GM21717 (cell line): ENCODE measurements at regions not wholly inside any gene's neighbourhood (a gene's known extent, or its start where the extent isn't known, plus 50 kb on each side); places are given as distances from the start of the nearest gene placed in this dataset.
A peak's percentile ranks its signal among the peaks of the same experiment; 100 is the strongest.

Source experiments
- ATAC-seq: cut with Tn5 transposase; IDR thresholded peaks from one replicate; pipeline ENCODE4 v1.9.1; 2021; ENCODE audit warnings: mild to moderate bottlenecking, moderate library complexity; ENCODE audit not compliant: unreplicated experiment

DNA sequence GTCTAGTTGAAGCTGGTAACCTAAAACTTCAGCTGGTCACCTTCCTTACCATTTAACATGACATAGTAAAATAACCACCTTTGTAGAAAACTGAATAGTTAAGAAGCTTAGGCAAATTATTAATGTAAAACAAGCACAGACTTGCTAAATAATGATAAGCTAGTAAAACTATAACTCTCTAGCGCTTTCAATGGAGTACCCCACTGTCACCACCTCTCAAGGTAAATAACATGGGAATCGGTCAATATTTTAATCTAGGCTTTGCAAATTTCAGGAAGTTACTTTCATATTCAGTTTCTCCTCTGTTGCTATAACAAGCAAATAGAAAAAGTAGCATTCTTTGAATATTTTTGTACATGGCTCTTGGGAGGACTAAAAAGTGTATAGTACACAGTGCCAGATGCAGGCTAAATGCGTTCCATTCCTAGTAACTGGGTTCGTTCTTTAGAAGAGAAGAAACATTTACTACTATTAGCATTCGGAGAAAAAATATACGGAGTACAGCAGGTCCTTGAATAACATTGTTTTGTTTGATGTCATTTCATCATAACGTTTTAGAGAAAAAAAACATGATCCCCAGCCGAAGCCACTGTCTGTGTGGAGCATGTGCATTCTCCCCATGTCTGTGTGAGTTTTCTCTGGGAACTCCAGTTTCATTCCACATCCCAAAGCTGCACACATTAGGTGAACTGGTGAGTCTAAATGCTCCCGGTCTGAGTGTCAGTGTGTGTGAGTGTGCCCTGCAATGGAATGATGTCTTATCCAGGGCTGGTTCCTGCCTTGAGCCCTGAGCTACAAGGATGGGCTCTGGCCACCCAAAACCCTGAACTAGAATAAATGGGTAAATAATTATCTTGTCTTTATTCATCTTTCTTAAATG, 52.5 kb downstream of the EPRS1 start:
- ATAC-seq = no peak

DNA sequence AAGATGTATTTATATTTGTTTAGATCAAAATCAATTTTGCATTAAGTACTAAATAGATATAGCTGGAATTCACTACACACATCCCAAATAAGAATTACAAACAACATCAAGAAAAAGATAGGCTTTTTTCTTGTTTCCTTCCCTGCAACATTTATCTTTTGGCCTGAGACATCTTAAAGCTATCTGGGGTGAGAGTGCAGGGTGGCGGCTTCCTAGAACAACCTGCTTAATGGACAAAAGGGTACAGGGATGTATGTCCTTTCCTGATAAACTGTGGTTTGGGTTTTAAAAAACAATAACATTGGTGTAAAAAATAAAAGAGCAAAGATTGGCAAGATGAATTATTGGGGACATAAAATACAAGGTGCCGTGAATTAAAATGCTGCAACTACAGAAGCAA, 54.4 kb downstream of the EPRS1 start:
- no peak for ATAC-seq

DNA sequence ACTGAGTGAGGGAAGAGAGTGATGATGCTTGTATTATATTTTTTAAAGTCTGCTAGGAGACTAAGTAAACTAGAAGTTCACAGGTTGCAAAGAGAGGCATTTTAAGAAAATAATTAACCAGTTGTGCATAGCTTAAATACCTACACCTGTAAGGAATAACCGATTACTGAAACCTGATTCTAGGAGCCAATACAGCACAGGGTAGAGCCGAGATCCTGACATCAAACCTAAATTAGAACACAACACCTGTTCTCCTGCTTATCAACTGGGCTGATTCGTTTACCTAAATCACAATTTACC, 54.8 kb downstream of the EPRS1 start:
- no peak for ATAC-seq

DNA sequence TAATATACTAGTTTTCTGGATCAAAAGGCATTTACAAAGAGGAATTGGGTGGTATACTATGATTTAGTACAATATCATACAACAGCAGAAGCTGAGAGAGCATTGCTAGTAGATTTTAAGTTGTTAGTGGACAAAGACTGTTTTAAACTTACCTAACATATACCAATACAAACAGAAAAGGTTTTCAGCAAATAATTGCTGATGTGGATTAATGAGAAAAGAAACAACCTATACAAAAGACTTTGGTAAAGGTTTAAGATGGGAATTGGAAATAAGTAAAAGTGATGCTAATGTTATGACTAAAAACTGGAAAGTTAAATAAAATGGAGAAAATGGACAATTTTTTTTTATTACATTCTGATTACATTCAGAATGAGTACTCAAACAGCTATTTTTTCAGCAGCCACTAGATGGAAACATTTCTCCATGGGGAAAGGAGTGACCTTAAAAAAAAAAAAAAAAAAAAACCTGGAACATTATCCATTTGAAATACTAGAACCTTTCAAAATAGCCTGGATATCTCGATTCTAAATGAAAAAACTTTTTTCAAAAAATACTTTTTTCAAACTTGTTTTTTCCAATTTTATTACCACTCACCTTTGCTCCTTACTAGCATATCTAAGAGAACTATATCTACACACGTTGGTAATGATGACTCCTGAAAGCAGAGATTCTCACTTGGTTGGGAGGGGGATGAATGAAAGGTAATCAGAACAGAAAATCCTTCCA, 55.4 kb downstream of the EPRS1 start:
- no peak for ATAC-seq

DNA sequence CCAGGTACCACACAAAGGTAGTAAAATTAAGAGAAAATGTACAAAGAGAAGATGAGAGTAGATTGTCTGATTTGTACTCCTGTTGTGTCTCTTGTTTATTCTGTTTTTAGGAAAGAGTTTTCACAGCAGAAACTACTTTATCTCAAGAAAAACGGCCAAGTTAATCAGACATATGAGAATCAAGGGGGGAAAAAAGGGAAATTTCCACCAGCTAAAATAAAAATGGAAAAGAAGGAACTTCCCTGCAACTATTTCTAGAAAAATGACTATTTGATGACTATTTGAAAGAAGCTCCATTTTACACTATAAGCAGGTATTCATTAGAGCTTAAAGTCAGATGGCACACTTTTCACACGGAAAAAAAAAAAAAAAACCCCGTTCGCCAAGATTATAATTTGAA, 56.5 kb downstream of the EPRS1 start:
- no peak for ATAC-seq

DNA sequence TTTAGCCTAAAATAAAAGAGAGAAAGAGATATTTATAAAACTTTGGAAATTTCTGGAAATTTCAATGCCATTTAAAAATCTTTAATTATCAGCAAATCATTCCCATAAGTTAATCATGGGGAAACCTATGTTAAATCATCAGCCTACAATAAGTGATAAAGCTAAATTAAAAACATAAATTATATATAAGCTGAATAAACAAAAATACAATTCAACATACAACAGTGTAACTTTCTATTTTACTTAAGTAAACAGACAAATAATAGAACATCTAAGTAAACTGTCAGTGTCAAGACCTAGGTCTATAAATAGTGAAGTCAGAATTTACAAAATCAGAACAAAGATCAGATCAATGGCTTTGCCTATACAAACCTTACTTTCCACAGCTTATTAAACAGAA, 57.5 kb downstream of the EPRS1 start:
- ATAC-seq = no peak

DNA sequence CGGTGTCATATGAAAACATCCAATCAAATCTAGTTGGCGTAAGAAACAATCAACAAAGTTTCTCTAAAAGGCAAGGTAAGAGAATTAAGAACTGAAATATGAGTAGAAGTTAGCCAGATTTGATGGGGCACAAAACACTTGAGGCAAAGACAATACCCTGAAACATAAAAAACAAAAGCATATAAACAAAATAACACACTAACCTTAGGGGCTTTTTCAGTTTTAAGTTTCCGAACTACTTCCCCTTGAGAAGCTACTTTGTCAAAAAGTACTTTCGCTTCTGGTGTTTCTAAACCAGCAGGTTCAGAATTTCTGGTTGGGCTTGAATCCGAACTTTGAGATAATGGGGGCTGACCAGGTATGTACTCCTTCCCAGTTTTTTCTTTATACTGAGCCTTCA, 57.9 kb downstream of the EPRS1 start:
- ATAC-seq = peak; percentile 90

DNA sequence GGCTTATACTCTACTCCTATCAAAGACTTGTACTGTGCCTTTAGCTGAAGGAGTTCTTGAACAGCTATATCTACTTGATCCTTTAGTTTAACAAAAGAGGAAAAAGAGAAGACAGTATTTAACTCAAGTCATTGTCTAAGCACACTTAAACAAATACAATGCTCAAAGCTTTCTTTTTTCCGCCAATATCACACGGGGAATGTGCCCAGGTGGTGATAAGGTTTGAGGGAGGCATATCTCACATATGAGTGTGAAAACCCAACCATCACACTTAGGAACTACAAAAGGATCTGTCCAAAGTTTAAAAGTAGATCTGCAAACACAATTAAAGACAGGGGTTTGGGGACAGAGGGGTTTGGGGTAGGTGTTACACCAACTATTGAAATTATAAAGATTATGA, 59.0 kb upstream of the SLC30A10 start:
- ATAC-seq = no peak

DNA sequence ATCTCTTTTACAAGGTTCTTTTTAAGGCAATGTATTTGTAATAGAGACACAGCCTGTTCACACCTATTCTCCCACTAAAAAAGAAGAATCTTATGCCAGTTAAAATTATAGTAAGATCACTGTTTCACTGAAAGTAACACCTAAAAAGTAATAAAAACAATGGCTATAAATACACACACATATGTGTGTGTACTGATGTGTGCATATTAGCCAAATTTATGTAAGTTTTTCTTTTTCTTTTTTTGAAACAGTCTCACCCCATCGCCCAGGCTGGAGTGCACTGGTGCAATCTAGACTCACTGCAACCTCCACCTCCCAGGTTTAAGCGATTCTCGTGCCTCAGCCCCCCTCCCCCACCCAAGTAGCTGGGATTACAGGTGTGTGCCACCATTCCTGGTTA, 56.8 kb upstream of the SLC30A10 start:
- ATAC-seq = no peak
